Endodermal cell (in vitro differentiated cells): ENCODE measurements at regions not wholly inside any gene's neighbourhood (a gene's known extent, or its start where the extent isn't known, plus 50 kb on each side); places are given as distances from the start of the nearest gene placed in this dataset.

Experiments
- DNase-seq: peaks from one replicate; pipeline ENCODE4 v3.0.0-alpha.2; 2017
- H3K27ac ChIP-seq: 2 replicates; pipeline ENCODE4 v1.5.1; 2013; ENCODE audit warnings: mild to moderate bottlenecking, low read depth, low read length, moderate library complexity
- H3K27me3 ChIP-seq: 2 replicates; pipeline ENCODE4 v1.6.1; 2013; ENCODE audit warnings: mild to moderate bottlenecking, low read length, moderate library complexity; ENCODE audit not compliant: insufficient read depth, control insufficient read depth, poor library complexity, severe bottlenecking
- H3K36me3 ChIP-seq: 2 replicates; pipeline ENCODE4 v1.7.0; 2013; ENCODE audit warnings: mild to moderate bottlenecking, low read length, moderate library complexity; ENCODE audit not compliant: control insufficient read depth, insufficient read depth
- H3K4me1 ChIP-seq: one replicate; pipeline ENCODE4 v1.7.0; 2013; ENCODE audit warnings: low read length; ENCODE audit not compliant: control insufficient read depth, insufficient read depth
- H3K4me3 ChIP-seq: 2 replicates; pipeline ENCODE4 v1.5.1; 2013; ENCODE audit warnings: mild to moderate bottlenecking, low read length, moderate library complexity
- H3K9ac ChIP-seq: 2 replicates; pipeline ENCODE4 v1.6.1; 2013; ENCODE audit warnings: mild to moderate bottlenecking, low read length, moderate library complexity; ENCODE audit not compliant: poor library complexity, severe bottlenecking; ENCODE audit errors: extremely low read depth
- H3K9me3 ChIP-seq: 2 replicates; pipeline ENCODE4 v1.6.1; 2013; ENCODE audit warnings: mild to moderate bottlenecking, low read length, moderate library complexity; ENCODE audit not compliant: control insufficient read depth
- H3K27ac Mint-ChIP-seq: 2 replicates; pipeline ENCODE4 v1.8.0; 2020; ENCODE audit warnings: mixed read lengths
- H3K27me3 Mint-ChIP-seq: 2 replicates; pipeline ENCODE4 v1.8.0; 2021; ENCODE audit warnings: mild to moderate bottlenecking, mixed read lengths; ENCODE audit not compliant: insufficient read depth
- H3K36me3 Mint-ChIP-seq: 2 replicates; pipeline ENCODE4 v1.8.0; 2020; ENCODE audit warnings: low read depth, mixed read lengths
- H3K4me1 Mint-ChIP-seq: 2 replicates; pipeline ENCODE4 v1.8.0; 2020; ENCODE audit warnings: mixed read lengths
- H3K4me3 Mint-ChIP-seq: 2 replicates; pipeline ENCODE4 v1.8.0; 2020; ENCODE audit warnings: mild to moderate bottlenecking, moderate library complexity, mixed read lengths
- H3K9me3 Mint-ChIP-seq: 2 replicates; pipeline ENCODE4 v1.8.0; 2020; ENCODE audit warnings: mild to moderate bottlenecking, mixed read lengths
- CTCF ChIP-seq: fragments of 200-600 bp; sonication (generic); conservative IDR thresholded peaks from 2 replicates; pipeline ENCODE4 v1.5.0; 2021; ENCODE audit warnings: antibody characterized with exemption, mild to moderate bottlenecking
- WGBS, 2 experiments: methylation state at CpG; one replicate each; pipeline versions ENCODE4 v1.1.5 to v1.1.7; 2013; ENCODE audit warnings: missing lambda C conversion rate in 2 of 2, mixed read lengths in 1 of 2; ENCODE audit not compliant: insufficient coverage in 1 of 2, insufficient read length in 1 of 2; 5-methylcytosine and 5-hydroxymethylcytosine counted together

GRCh38 chr3:34256021-34256420, 457.6 kb downstream of the PDCD6IP start:
- peaks cover 69% of the 10 kb centered on the region for H3K4me1 Mint-ChIP-seq
- Histone ChIP-seq H3K36me3 (no peaks in the 10 kb centered on the region), H3K9ac (no peak overlapping the region), H3K4me1 (peaks cover 14% of the 10 kb centered on the region), H3K27ac (no peak overlapping the region), H3K27me3 (no peaks in the 10 kb centered on the region), H3K9me3 (no peaks in the 10 kb centered on the region), H3K4me3 (no peak overlapping the region)
- H3K27me3 Mint-ChIP-seq = no peaks in the 10 kb centered on the region
- H3K36me3 Mint-ChIP-seq = no peaks in the 10 kb centered on the region
- no peaks in the 10 kb centered on the region for H3K9me3 Mint-ChIP-seq
- WGBS, 2 experiments = 80 to 100% methylated on average over 1 to 2 of the region's 2 CpGs
- H3K27ac Mint-ChIP-seq = peak overlapping the region; percentile 12
- no peak overlapping the region for H3K4me3 Mint-ChIP-seq
- no peak for TF ChIP-seq CTCF
- DNase-seq = no peak

DNA sequence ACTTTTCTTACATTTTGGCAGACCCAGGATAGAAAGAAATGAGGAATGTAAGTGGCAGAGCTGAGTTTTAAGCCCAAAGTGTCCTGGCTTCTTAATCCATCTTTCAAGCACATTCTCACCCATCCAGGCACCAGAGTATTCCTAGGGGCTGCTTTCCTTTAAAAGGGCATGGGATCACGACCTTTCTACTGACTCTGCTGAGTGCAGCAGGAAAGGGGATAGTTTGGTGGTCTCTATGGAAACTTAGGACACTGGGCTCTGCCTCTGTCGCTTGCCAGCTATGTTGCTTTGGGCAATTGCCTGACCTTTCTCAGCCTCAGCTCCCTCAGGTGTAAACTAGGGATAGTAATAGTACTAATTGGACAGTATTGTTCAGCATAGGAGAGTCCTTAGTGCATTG, 458.4 kb downstream of the PDCD6IP start:
- no peak overlapping the region for H3K4me3 Mint-ChIP-seq

DNA sequence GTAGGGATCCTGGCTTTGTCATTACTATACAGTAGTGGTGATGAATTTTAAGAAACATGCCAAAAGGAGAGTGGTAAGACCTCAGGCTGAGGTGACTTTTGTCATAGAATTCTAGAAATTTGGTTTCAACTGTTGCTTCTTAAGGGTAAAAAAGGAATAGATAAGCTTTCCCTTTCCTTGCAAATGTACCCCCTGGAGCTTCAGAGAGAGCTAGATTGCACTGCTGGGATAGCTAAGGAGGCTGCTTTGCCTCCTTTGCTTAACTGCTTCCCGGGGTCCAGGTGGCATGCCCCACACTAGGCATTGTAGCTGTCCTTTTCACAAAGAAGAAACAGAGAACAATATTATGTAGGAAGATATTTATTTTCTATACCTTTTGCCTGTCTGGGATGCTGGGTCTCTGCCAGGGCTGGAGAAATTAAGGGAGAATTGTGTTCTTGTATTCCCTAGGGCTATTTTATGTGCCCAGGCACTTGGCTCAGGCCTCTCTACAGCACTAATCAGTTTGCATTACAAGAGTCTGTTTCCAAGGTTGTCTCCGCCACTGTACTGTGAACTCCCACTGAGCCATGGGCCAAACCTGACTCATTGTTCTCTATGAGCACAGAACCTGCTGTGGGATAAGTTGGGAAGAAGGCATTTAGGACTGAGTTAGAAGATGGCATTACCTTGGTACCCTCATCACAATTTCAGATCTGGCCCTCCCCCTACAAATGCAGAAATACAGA, 460.0 kb downstream of the PDCD6IP start:
- TF ChIP-seq CTCF = no peak
- H3K4me3 ChIP-seq = no peak overlapping the region
- peak; percentile 70 for DNase-seq

More for the DNA sequence above, 458.4 kb downstream of the PDCD6IP start:
- Histone ChIP-seq H3K27ac (no peak overlapping the region), H3K9me3 (no peaks in the 10 kb centered on the region), H3K27me3 (no peaks in the 10 kb centered on the region), H3K36me3 (no peaks in the 10 kb centered on the region), H3K4me3 (no peak overlapping the region), H3K4me1 (peaks cover 14% of the 10 kb centered on the region), H3K9ac (no peak overlapping the region)
- no peak overlapping the region for H3K27ac Mint-ChIP-seq
- no peaks in the 10 kb centered on the region for H3K27me3 Mint-ChIP-seq
- no peak for TF ChIP-seq CTCF
- H3K4me1 Mint-ChIP-seq = peaks cover 71% of the 10 kb centered on the region
- DNase-seq = no peak
- 82 to 88% methylated on average over 1 to 2 of the region's 2 CpGs for WGBS, 2 experiments
- H3K9me3 Mint-ChIP-seq = no peaks in the 10 kb centered on the region
- H3K36me3 Mint-ChIP-seq = no peaks in the 10 kb centered on the region

More for the DNA sequence above, 460.0 kb downstream of the PDCD6IP start:
- Mint-ChIP-seq H3K27ac (peak overlapping the region; percentile 79), H3K27me3 (no peaks in the 10 kb centered on the region), H3K9me3 (no peaks in the 10 kb centered on the region), H3K36me3 (no peaks in the 10 kb centered on the region), H3K4me1 (peaks cover 56% of the 10 kb centered on the region), H3K4me3 (no peak overlapping the region)
- no peaks in the 10 kb centered on the region for H3K36me3 ChIP-seq
- no peaks in the 10 kb centered on the region for H3K9me3 ChIP-seq
- H3K27me3 ChIP-seq = no peaks in the 10 kb centered on the region
- no peak overlapping the region for H3K27ac ChIP-seq
- 78% methylated on average over 2 of the region's 2 CpGs; no CpG with 5 or more reads in 1 of the 2 experiments for WGBS, 2 experiments
- no peak overlapping the region for H3K9ac ChIP-seq
- peaks cover 14% of the 10 kb centered on the region for H3K4me1 ChIP-seq
